SKM-1 treated with dmso at 0.1 percent for 144 hours (cell line): ENCODE measurements at regions not wholly inside any gene's neighbourhood (a gene's known extent, or its start where the extent isn't known, plus 50 kb on each side); places are given as distances from the start of the nearest gene placed in this dataset.
"Not testable (repeated sequence)": the region's sequence is repeated elsewhere in the genome, so short reads cannot be mapped to it uniquely, and the experiment has no call there.

Source experiments
- DNase-seq: peaks from one replicate; lab custom pipeline; 2025; ENCODE audit not compliant: unreplicated experiment; lab: John Stamatoyannopoulos, UW

GRCh38 chr20:23141450-23142161 lies 55.5 kb upstream of the CD93 start:
- DNase-seq = no peak

GRCh38 chr20:23140991-23141390 lies 54.9 kb upstream of the CD93 start:
- DNase-seq = no peak

GRCh38 chr20:23139984-23140383 lies 53.9 kb upstream of the CD93 start:
- DNase-seq = not testable (repeated sequence)

GRCh38 chr20:23139524-23139923 lies 53.4 kb upstream of the CD93 start:
- no peak for DNase-seq

- no peak for DNase-seq
Observed at GRCh38 chr20:23138682-23139081, 52.6 kb upstream of the CD93 start.

GRCh38 chr20:23138226-23138625 lies 52.1 kb upstream of the CD93 start:
- DNase-seq = no peak

- DNase-seq = no peak
Observed at GRCh38 chr20:23136893-23137745, 51.0 kb upstream of the CD93 start.

GRCh38 chr20:23135449-23136420 lies 49.6 kb upstream of the CD93 start:
- no peak for DNase-seq
